GM18511 (cell line): ENCODE measurements at regions not wholly inside any gene's neighbourhood (a gene's known extent, or its start where the extent isn't known, plus 50 kb on each side); places are given as distances from the start of the nearest gene placed in this dataset.
"Not testable (repeated sequence)": the region's sequence is repeated elsewhere in the genome, so short reads cannot be mapped to it uniquely, and the experiment has no call there.

Experiments used
- ATAC-seq: cut with Tn5 transposase; IDR thresholded peaks from one replicate; pipeline ENCODE4 v1.9.1; 2021; ENCODE audit warnings: mild to moderate bottlenecking, moderate library complexity; ENCODE audit not compliant: unreplicated experiment

DNA sequence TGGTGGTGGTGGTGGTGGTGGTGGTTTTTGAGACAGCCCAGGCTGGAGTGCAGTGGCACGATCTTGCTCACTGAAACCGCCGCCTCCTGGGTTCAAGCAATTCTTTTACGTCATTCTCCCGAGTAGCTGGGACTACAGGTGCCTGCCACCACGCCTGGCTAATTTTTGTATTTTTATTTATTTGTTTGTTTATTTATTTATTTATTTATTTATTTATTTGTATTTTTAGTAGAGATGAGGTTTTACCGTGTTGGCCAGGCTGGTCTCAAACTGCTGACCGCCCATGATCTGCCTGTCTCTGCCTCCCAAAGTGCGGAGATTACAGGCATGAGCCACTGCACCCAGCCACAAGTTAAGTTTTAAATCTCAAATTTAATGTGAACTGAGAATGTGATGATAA lies 126.5 kb downstream of the PCDH18 start:
- not testable (repeated sequence) for ATAC-seq

DNA sequence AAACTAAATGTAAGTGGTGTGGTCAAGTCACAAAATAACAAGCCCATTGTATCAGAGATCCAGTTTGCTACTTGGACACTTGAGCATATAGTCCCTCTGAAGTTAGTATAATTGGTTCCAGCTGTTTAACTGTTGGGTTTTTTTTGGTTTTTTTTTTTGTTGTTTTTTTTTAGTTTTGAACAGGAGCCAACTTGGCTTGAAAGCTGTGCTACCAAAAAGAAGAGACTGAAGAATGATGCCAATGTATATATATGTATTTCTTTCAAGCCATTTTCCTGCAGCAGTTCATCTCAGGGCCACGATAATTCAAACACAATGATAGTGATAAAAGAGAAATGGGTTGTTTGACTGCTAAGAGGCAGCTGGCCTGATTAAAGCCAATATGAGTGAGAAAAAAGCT lies 138.3 kb downstream of the PCDH18 start:
- no peak for ATAC-seq

DNA sequence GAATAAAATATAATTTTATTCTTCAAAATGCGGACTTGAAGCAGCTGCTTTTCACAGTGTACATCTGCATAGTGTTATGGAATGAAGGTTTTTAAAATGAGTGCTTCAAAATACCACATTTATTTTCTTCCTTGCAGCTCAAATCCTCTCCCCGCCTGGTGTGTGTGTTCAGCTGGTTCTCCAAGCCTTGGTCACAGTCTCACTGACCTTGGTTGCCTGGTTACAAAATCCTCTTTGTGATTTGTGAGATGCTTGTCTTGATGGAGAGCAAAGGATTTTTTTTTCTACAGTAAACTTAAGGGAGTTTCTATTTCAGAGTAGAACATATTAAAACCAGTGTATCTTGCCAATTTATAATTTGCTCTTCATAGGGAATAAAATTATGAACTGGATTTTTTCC lies 139.2 kb downstream of the PCDH18 start:
- ATAC-seq, result no peak

DNA sequence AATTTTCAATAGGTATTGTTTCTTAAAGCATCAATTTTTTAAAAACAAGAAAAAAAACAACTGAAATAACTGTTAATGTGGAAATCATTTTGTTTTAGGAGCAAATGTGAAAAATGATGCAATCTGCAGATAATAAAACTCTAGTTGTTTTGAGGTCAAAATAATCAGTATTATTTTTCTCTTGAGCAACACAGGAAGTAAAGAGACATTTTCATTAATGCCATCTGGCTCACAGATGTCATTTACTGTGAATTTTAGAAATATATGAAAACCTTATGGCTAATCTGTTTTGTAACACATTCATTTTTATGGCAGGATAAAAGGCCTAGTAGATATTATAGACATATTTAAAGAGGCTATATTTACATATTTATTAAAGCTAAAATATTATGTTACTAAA lies 141.6 kb downstream of the PCDH18 start:
- ATAC-seq, result no peak

DNA sequence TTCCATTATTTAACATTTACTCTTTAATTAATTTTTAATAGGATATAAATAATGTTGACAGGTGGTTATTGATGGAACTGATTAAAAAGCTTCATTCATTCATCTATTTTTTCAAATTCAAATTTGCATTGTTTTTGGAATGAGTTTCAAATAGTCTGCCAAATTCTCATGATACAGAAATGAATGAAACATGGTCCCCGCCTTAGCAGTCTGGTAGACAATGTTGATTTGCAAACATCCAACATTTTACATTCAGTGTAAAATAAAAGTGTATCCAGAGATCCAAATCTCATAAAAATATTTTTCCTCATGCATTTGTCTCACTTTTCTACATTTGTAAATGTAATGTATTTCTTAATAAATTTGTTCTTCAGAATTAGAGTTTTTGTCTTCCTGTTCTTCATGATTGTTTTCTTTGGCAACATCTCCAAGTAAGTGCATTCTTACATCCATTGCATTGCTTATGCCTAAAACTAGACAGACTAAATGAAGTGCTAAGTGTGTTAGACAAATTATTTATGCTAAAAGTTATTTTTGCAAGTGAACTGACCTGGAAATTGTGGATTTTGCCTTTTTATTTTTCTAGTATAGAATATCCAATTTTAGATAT lies 142.3 kb downstream of the PCDH18 start:
- no peak for ATAC-seq

DNA sequence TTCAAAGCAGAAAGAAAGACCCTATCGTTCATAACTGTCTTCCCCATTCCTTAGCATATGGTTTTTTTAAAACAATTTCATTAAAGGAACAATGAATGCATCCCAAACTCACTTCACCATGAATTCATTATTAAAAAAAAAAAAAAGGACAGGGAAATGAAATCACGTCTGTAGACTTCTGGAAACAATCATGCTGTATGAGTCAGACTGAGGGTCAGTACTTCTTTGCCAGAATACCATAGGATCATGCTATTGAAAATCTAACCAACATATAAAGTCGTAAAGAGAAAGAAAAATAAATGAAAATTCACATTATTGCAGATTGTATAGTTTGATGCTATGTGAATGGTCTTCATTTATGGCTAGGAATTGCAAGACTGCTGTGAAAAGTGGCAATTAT lies 144.4 kb downstream of the PCDH18 start:
- ATAC-seq, result no peak

DNA sequence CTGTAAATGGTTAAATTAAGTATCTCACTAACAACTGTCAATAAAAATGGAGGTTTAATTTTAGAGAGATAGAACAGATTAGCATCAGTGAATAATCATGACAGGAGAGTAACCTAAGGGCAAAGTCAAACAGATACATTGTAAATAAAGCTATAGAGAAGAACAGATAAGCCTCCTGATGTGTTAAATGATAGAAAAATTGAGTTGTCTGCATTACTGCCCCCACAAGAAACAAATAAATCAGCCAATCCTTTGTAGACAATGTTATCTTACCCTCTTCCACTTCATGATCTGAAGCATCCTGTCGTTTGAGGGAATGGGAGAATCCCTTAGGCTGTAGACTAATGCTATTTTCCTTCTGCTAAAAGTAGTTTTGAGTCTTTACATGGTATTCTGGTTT lies 147.8 kb downstream of the PCDH18 start:
- no peak for ATAC-seq

DNA sequence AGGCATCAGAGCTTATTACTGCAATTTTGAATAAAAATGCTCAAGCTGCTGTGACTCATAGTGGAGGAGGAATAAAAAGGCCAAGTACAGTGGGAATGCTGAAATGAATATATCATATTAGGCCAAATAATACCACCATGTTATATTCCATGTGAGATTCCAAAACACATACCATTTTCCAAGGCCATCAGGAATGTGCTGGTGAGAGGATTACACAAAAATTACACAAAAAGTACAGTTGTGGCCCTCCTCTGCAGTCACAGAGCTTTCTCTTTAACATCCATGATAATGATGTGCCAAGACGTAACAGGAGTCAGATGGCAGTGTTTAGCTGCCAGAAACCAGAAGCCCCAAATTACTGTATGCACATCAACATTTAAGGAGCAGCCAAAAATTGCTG lies 153.5 kb downstream of the PCDH18 start:
- ATAC-seq, result no peak

DNA sequence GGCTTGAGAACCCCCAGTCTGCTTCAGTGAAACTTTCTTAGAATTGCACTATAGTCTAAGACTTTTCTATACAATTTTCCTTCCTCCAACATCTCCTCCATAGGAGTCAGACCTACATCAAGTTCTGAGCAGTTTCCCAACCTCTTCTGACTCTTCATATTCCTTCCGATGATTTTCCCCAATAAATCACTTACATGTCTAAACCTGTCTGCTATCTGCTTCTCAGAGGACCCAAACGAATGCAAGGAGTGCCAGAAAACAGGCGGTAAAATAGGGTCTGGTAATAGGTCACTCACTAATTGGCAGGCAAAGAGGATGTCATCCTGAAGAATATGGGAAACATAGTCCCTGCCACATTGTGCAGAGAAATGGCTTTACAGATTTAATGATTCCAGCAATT lies 153.9 kb downstream of the PCDH18 start:
- no peak for ATAC-seq

DNA sequence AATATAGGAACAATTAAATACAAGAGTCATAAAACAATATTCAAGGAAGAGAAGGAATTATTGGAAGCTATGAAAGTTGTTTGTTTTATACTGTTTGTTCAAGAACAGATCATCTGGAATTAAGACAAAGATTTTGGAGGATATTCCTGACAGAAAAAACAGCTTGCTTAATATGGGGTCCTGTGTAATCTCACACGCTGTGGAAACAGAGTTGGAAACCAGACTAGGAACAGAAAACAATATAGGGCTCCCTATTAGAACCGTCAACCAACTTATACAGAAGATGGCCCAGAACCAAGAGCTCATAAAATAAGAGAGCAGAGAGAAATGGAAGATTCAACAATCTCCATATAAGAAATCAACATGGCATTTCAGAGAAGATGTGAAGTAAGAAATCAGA lies 156.0 kb downstream of the PCDH18 start:
- ATAC-seq, result no peak

DNA sequence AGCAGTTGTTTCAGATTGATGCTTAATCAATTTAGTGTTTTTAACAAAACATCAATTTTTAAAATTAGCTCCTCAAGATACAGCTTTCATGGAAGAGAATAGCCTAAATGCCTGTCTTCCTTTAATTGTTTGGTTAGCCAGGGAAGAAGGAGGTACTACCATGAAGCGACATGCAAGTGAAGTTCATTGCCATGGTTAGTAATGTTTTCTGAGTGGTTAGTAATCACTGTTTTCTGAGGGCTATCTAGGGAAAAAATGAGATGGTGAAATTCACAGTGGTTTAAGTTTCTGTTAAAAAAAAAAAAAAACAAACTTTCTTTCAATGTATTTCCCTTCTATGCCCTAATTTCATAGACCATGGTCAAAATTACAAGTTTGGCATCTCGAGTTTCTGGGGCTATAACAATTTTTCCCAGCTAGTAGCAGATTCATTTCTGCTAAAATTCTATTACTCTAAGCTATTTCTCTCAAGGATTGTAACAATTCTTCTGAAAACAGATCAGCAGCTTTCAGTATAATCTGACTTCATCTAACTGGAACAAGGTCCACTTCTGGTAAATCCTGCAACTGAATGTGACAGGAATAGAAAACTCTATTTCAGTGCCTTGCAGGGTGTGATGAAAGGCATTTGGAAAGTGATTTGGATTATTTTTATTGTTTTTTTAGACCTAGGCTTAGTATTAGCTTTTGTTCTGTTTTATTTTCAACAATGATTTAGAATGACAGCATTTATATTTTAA lies 157.0 kb downstream of the PCDH18 start:
- ATAC-seq, result no peak

DNA sequence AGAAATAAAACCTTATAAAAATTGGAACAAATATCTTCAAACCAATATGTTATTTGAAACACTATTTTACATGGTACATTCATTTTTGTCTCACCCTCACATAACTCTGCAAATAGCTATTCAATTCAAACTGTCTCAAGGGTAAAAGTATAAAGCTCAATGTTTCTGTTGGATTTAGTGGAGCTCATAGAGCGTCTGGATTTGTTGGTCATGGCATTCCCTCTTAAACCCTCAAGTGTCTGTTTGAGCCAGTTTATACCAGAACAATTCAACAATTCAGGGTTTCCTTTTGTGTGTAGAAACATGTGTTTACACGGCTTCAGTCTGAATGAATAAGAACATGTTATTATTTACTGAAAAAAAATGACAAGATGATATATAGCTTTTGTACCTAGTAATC lies 161.6 kb downstream of the PCDH18 start:
- ATAC-seq, result no peak

DNA sequence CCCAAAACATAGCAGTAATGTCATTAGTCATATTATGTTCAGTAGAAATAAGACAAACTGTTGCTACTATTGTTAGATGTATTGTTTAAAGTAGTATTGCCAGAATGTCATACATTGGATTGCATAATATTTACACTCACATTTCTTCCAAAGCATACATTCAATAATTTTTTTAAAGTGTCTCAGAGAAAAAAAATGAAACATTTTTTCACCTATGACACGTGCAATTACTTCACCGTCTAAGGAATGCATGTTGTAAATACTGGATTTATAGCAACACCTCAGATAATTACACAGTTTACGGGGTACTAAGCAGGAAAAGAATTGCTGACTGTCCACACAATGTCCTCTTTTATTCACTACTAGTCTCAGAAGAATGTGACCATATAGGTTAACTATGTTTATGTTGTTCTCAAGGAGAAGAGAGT lies 162.1 kb downstream of the PCDH18 start:
- ATAC-seq, result no peak

DNA sequence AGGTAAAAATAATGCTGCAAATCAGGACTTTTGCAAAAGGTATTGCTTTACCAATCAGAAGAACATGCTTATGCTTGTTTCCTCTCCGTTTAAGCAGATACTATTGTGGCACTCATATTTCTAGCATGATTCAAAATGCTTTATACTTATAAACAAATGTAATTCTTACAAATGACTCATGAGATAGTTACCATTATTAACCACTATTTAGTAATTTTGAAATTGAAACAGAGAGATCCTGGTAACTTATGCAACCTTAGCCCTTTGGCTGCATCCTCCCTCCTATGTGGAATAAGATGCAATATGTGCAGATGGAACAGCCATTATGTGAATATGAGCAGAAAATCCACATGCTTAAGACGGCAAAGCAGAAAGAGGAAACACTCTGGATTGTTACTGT lies 164.7 kb downstream of the PCDH18 start:
- ATAC-seq, result no peak

DNA sequence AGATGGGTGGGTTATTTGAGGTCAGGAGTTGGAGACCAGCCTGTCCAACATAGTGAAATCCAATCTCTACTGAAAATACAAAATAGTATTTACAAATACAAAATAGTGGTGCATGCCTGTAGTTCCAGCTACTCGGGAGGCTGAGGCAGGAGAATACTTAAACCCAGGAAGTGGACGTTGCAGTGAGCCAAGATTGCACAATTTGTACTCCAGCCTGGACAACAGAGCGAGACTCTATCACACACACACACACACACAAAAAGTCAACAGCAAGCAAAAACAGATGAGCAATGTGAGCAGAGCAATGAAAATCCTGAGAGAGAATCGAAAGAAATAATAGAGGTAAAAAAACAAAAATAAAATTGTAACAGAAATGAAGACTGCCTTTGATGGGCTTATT lies 168.8 kb downstream of the PCDH18 start:
- ATAC-seq, result no peak

DNA sequence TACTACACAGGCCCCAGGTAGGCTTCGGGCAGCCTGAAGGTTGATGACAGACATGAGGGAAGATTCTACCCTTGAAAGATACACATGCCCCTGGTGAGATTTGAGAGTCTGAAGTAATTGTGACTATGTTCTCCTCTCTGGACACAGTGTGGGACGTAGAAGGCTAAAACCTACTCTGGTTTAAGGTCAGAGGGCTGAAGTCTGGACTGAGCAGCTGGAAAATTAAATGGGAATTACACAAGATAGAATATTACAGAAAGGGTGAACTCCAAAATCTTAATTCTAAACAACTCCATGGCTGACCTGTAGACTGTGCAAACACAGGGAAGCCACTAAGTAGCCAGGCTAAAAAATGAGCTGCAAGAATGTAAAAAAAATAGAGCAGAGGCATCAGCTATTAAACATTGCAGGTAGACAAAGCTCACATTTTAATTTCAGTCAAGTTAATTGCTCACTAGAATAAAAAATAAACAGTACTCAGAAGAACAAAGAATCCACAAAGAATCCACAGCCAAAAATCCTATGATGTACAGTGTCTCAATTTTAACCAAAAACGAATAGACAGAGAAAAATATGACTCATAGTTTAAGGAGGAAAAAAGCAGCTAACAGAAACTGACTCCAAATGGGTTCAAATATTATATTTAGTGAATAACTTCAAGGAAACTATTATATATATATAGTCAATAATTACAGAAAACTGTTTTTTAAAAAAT lies 170.4 kb downstream of the PCDH18 start:
- no peak for ATAC-seq

DNA sequence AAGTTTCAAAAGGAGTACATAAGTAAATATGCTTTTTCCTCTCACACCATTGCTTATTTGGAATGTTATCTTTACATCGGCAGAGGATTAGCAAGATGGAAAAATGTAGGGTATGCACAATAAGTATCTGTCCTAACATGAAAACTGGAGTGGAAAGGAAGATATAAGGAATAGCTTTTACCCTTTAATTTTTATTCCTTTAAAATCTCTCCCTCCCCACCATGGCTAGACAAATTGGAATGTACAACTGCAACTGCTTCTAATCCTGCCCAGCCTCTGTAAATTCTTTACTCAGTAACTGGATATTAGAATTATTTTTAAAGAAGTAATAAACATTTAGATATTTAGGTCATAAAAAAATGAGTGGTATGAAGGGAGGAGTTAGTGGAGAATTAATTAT lies 171.5 kb downstream of the PCDH18 start:
- ATAC-seq, result no peak

DNA sequence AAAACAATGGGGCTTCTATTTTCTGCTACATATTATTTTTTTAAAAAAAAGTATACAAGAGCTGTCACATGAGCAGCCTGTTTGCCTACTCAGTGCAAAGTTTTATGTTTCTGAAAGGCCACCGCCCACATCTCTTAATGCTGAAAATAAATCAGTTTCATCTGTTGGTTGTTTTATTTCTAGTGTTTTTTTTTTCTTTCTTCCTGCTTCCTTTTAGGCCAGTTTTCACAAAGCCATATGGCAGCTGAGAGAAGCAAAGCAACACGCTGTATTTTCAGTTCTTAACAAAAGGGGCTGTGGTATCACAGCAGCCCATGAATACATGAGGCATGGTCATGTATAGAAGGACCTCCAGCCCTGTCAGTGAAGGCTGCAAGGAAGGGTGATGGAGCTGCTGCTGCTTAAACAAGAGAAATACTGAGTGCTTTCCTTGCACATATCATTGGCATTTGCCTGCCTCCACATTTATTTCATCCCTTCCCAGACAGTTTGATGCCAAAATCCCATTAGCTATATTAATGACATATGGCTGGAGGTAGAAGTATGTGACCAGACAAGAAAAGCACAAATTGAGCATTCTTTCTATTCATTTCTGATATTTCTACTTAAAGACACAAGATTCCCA lies 172.5 kb downstream of the PCDH18 start:
- no peak for ATAC-seq

DNA sequence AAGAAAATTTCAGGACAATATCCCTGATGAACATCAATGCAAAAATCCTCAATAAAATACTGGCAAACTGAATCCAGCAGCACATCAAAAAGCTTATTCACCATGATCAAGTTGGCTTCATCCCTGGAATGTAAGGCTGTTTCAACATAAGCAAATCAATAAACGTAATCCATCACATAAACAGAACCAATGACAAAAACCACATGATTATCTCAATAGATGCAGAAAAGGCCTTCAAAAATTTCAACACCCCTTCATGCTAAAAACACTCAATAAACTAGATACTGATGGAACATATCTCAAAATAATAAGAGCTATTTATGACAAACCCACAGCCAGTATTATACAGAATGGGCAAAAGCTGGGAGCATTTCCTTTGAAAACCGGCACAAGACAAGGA lies 177.7 kb downstream of the PCDH18 start:
- ATAC-seq, result not testable (repeated sequence)

DNA sequence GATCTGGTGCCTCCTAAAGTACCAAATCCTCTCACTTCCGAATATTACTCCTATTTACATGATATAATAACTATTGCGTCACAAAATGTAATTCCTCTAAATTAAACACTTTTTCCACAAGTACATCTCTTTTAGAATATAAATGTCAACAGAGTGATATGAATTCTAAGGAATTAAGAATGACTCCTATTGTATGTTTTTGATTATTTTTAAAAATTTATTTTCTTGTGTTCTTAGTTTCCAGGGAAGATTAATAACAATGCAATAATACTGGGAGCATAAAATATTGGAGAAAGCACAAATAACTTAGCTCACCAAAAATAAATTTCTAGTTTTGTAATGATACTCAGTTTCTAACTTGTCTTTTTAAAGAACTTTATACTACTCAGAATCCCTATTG lies 184.9 kb downstream of the PCDH18 start:
- no peak for ATAC-seq

DNA sequence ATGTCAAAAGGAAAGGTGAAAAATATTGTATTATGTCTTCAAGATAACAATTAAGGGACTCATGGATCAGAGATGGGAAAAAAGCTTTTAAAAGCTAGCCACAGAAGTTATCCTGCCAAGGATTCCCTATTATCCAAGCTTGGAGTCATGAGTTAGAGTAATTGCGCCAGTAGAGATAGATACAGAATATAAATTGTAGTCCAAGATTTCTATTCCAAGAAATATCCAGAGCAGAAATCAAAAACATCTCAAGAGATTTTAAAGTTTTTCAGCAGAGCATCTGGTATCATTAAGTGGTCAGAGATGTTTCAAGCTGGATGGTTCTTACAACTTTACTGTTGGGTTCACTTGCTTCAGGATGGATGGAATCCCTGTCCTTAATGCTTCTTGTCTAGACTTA lies 186.7 kb downstream of the PCDH18 start:
- no peak for ATAC-seq

DNA sequence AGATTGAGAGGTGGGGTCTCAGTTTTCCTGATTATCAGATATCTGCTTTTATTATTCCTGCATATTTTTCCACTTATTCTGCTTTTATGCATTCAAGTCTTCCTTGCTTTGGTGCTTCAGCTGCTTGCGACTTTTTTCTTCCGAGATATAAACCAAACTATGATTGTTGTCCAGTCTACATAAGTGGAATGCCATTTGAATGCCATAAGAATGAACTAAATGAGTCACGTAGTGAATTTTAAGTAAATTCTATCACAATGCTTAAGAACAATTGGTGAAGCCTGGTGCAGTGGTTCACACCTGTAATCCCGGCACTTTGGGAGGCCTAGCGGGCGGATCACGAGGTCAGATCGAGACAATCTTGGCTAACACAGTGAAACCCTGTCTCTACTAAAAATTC lies 189.1 kb downstream of the PCDH18 start:
- ATAC-seq, result no peak
